K562 (cell line): ENCODE measurements at regions not wholly inside any gene's neighbourhood (a gene's known extent, or its start where the extent isn't known, plus 50 kb on each side); places are given as distances from the start of the nearest gene placed in this dataset.
"Not testable (repeated sequence)": the region's sequence is repeated elsewhere in the genome, so short reads cannot be mapped to it uniquely, and the experiment has no call there.

Source experiments
- CTCF ChIP-seq, 3 experiments: IDR thresholded peaks in 2 of 3; conservative IDR thresholded peaks in 1 of 3; 2 replicates each; pipeline ENCODE4 v1.5.1; 2011 to 2012; ENCODE audit warnings: low read length in 3 of 3, mild to moderate bottlenecking in 3 of 3, control low read depth in 2 of 3, improper control_type of control experiment in 1 of 3, inconsistent platforms in 1 of 3, low read depth in 1 of 3, mixed read lengths in 1 of 3, moderate library complexity in 1 of 3; ENCODE audit not compliant: insufficient read depth in 2 of 3
- ESRRA ChIP-seq: fragments of 450-650 bp; IDR thresholded peaks from 2 replicates; pipeline ENCODE4 v1.6.1; 2014; ENCODE audit warnings: low read depth, mild to moderate bottlenecking, moderate library complexity, borderline replicate concordance
- IRF2 ChIP-seq: sonication (generic); formaldehyde crosslinking; IDR thresholded peaks from 2 replicates; pipeline ENCODE4 v1.8.1; 2022; ENCODE audit warnings: mild to moderate bottlenecking, missing genetic modification reagents
- NFATC3 ChIP-seq: fragments of 450-650 bp; IDR thresholded peaks from 2 replicates; pipeline ENCODE4 v1.6.1; 2017; ENCODE audit warnings: mild to moderate bottlenecking
- PHF8 ChIP-seq: fragments of 200-600 bp; sonication (generic); IDR thresholded peaks from 2 replicates; pipeline ENCODE4 v1.6.1; 2012; ENCODE audit warnings: mixed run types, mild to moderate bottlenecking, inconsistent platforms, low read length, moderate library complexity, borderline replicate concordance
- POLR2H ChIP-seq: IDR thresholded peaks from 2 replicates; pipeline ENCODE4 v1.6.1; 2016; ENCODE audit warnings: missing genetic modification characterization, low read depth, mild to moderate bottlenecking, control low read depth, missing compliant biosample characterization, moderate library complexity
- RNF219 ChIP-seq: fragments of 250-450 bp; sonication (Bioruptor Pico); IDR thresholded peaks from 2 replicates; pipeline ENCODE4 v1.5.0; 2022; ENCODE audit warnings: mild to moderate bottlenecking
- SFPQ ChIP-seq: fragments of 200-400 bp; formaldehyde crosslinking; IDR thresholded peaks from 2 replicates; pipeline ENCODE4 v1.6.1; 2017; ENCODE audit warnings: mild to moderate bottlenecking, low read depth, low read length, moderate library complexity
- SMAD2 ChIP-seq: fragments of 150-350 bp; IDR thresholded peaks from 2 replicates; pipeline ENCODE4 v1.6.1; 2014; ENCODE audit warnings: low read depth, mild to moderate bottlenecking, low read length
- ZNF274 ChIP-seq: IDR thresholded peaks from 2 replicates; pipeline ENCODE4 v1.6.1; 2011; ENCODE audit warnings: low read depth, mild to moderate bottlenecking, low read length, moderate library complexity, borderline replicate concordance
- ZNF384 ChIP-seq: IDR thresholded peaks from 2 replicates; pipeline ENCODE4 v1.6.1; 2012; ENCODE audit warnings: low read depth, low read length, improper control_type of control experiment
- ZNF583 ChIP-seq: fragments of 250-450 bp; sonication (Bioruptor Pico); IDR thresholded peaks from 2 replicates; pipeline ENCODE4 v1.4.0; 2020

- not testable (repeated sequence) for TF ChIP-seq SMAD2; CTCF (IDR thresholded peaks at IDR 0.05 in 2 of 3, conservative IDR thresholded peaks at IDR 0.05 in 1 of 3; ENCODE audit: insufficient read depth in 2 of 3, low read depth in 1 of 3, low read length in 3 of 3); IRF2 (CRISPR knock-in tag); ZNF384; PHF8; SFPQ; NFATC3; ESRRA; ZNF274; ZNF583; POLR2H (tag); RNF219 (CRISPR knock-in tag)
These were observed 1211.0 kb downstream of the FSCB start for GRCh38 chr14:43296061-43296460.
